GM21423 (cell line): ENCODE measurements at regions not wholly inside any gene's neighbourhood (a gene's known extent, or its start where the extent isn't known, plus 50 kb on each side); places are given as distances from the start of the nearest gene placed in this dataset.

Source experiments
- ATAC-seq: cut with Tn5 transposase; IDR thresholded peaks from one replicate; pipeline ENCODE4 v1.9.1; 2021; ENCODE audit warnings: mild to moderate bottlenecking, moderate library complexity; ENCODE audit not compliant: unreplicated experiment

DNA sequence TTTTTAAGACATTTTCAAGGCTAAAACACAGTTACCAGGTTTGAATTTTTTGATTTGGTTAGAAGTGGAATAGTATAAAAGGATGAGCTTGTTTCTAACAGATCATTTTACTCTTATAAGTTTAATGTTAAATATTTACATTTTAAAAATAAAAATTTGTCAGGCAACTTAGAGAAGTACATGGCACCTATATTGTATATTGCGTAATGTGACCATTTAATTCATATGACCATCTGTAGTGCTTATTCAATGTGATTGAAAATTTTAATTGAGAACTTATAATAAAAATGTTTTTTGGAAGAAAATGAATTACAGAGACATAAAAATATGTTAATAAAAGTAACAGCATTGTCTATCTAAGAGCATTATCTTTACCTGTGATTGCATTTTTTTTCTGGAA lies 1632.4 kb downstream of the RPA4 start:
- no peak for ATAC-seq

DNA sequence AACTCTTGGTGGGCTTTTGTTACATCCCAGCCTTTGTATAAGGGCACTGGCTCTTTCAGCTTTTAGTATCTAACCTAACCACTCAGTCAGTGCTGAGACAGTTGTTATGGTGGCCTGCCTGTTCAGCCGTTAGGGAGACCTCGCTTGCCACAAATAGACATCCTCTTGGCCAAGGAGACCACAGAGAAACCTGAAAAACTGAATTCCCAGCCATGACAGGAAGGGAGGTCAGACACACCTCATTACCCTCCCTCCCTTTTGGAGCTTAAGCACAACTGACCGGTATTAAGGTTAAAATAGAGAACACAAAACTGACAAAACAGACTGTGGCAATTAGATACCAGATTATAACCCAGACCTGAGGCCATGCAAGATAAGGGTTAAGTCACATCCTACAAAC lies 1639.3 kb downstream of the RPA4 start:
- ATAC-seq = no peak

DNA sequence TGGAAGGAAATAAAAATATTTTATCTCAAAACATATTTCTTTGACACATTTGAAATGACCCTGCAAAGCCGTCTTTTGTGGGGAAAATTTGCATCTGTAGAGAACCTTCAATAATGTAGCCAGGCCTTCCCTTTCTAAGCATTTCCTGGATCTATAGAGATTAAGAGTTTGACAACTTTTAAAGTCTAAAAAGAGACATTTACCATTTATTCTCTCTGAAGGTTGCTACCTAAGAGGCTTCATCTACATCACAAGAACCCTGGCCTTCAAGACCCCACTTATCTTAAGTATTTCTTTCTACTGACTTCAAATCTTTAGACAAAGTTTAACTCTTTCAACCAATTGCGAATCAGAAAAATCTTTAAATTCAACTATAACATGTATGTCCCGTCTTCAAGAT lies 1639.8 kb downstream of the RPA4 start:
- no peak for ATAC-seq

DNA sequence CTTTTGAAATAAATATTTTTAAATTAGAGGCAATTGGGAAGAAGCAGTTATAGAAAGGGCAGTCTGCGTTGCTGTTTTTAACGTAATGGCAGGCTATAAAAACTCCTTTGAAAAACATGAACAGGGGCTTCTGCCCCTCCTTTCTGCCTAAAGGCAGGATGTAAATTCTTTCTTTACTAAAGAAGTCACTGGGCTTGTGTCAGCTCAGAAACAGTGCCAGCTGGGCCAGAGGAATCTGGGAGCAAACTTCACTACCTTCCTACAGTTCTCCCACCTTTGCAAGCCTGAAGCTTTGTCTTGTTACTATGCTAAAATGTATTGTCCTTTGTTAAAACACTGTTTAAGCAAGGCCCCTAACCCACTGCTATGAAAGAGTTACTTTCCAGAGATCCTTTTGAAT lies 1664.8 kb downstream of the RPA4 start:
- ATAC-seq = no peak

DNA sequence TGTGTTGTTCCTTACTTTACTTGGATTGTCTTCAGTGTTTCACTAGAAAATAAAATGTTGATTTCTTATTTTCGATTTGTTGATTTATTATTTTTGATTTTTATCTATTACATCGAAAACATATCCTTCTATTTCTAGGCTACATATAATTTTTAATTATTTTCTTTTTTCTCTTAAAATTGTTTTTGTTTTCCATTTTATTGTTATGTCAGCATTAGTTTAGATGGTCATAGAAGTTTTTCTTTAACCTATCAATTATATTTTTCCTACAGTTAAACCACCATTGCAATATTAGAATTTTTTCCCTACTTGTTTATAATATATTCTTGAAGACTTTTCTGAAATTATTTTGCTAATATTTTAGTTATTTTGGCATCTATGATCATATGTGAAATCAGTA lies 1685.1 kb downstream of the RPA4 start:
- no peak for ATAC-seq

DNA sequence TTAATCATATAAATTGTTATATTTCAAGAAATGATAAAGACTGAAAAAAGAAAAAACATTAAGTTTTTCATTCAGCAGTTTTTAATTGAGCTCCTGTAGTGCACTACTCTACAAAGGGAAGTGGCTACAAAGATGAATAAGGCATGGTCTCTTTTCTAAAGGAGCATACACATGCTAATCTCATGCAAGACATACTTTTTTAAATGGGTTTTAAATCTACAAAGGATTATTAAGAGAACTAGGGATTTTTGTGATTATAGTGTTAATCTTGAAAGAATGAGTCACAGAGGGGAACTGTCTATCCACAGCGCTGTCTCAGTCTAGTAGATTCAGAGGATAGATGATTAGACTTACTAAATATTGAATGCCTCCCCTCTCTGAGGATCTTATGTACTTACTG lies 1722.2 kb downstream of the RPA4 start:
- no peak for ATAC-seq

DNA sequence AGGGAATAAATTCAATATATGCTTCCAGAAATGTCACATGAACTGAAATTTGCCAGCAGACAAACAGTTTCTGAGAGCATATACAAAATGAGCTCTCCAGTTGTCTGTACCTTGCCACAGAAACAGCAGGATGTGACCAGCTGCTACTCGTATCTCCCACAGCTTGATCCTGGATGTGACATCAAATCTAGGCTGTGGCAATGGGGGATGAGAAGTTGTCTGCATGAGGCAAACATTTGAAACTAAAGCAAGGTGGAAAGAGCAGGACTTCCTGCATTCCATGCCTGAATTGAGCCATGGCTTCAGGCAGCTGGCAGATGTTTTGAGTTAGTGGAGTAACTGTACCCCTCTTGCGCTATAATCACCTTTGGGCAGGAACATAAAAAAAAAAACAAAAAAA lies 1724.0 kb downstream of the RPA4 start:
- no peak for ATAC-seq

DNA sequence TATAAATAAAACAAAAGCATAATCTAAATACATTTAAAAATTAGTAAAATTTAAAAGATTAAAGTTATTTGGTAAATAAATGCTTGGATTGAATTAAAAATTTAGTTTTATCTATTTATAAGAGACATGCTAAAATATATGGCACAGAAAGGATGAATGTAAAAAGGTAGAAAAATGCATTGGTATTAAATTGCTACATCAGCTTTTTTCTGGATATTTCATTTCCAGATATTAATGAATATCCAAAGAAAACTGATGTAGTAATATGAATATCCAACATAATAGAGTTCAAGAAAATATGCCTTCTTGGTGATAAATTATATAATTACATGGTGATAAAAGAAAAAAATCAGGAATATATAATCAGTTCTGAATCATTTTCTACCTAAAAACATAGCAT lies 1743.9 kb downstream of the RPA4 start:
- ATAC-seq = no peak

DNA sequence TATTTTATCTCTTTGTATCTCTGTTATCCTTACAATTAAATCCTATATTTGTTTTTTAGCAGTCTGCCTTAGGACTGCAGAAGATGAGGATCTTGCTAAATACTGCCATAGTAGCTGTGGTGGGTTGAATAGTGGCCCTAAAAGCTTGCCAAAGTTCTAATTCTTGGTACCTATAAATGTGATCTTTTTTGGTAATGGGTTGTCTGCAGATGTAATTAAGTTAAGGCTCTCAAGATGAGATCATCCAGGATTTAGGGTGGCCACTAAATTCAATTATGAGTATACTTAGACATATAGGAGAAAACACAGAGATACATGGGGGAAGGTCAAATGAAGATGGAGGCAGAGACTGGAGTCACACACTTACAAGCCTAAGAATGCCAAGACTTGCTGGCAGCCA lies 1753.7 kb downstream of the RPA4 start:
- ATAC-seq = no peak

DNA sequence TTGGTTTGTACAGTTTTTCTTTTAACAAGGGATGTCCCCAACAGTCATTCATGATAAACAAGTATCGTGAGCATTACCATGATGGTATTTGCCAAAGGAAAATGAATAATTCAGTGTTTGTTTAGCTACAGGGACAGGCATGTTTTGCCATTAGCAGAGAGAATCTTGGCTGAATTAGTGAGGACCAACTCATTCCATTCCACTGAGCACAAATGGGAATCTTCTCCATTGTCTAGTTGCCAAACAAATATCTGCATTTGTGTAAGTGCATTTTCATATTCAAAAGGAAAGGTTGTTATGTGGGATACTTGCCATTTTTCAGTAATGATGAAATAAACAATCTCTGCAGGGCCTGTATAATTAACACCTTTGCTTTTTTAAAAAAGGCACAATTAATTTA lies 1762.6 kb downstream of the RPA4 start:
- ATAC-seq = no peak

DNA sequence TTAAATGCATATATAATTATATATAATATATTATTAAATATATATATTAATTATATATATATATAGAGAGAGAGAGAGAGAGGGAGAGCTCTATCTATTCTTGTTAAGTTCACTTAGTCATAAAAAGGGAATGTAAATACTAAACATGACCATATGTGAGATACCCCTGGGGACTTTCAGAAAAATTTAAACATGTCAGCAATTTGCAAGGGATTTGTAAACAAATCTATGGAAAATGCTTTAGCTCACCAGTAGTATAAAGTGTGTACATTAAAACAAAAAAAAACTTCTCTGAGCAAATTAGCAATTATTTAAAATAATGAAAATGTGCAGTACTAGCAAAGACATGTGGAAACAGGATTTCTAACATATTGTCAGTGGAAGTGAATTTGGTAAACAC lies 1755.5 kb downstream of the PCDH19 start:
- no peak for ATAC-seq
